Neural progenitor cell (in vitro differentiated cells): ENCODE measurements at regions not wholly inside any gene's neighbourhood (a gene's known extent, or its start where the extent isn't known, plus 50 kb on each side); places are given as distances from the start of the nearest gene placed in this dataset.

Experiments
- EZH2 ChIP-seq: fragments of 200-600 bp; sonication (generic); IDR thresholded peaks from 2 replicates; pipeline ENCODE4 v1.6.1; 2017; ENCODE audit warnings: antibody characterized with exemption, mild to moderate bottlenecking, moderate library complexity
- EZH2phosphoT487 ChIP-seq: fragments of 200-600 bp; sonication (generic); IDR thresholded peaks from 2 replicates; pipeline ENCODE4 v1.6.1; 2017; ENCODE audit warnings: antibody characterized with exemption
- TF ChIP-seq, protein P1 (sequence below): fragments of 200-600 bp; sonication (generic); IDR thresholded peaks from 2 replicates; pipeline ENCODE4 v1.5.1; 2017; ENCODE audit warnings: antibody characterized with exemption, mild to moderate bottlenecking

DNA sequence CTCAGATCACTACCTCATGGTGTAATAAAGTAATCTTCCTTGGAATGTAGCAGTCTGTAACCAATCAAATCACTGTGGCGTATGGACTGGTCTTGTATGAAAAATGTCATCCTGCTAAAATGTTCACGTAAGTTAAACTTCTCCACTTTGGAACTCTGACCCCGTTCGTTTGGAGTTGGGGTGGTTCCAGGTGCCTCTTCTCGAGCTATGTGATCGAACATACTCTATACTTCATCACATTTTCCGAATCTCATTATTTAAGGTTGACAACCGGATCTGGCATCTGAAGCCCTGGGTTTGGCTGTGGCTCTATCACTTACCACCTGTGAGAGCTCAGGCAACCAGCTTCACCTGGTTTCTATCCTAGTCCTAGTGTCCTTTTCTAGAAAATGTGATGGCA, 148.0 kb upstream of the MYCN start:
- no peak for TF ChIP-seq EZH2phosphoT487
- TF ChIP-seq EZH2: no peak
- TF ChIP-seq, protein P1, sequence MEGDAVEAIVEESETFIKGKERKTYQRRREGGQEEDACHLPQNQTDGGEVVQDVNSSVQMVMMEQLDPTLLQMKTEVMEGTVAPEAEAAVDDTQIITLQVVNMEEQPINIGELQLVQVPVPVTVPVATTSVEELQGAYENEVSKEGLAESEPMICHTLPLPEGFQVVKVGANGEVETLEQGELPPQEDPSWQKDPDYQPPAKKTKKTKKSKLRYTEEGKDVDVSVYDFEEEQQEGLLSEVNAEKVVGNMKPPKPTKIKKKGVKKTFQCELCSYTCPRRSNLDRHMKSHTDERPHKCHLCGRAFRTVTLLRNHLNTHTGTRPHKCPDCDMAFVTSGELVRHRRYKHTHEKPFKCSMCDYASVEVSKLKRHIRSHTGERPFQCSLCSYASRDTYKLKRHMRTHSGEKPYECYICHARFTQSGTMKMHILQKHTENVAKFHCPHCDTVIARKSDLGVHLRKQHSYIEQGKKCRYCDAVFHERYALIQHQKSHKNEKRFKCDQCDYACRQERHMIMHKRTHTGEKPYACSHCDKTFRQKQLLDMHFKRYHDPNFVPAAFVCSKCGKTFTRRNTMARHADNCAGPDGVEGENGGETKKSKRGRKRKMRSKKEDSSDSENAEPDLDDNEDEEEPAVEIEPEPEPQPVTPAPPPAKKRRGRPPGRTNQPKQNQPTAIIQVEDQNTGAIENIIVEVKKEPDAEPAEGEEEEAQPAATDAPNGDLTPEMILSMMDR: no peak
